HG03108 (cell line): ENCODE measurements at regions not wholly inside any gene's neighbourhood (a gene's known extent, or its start where the extent isn't known, plus 50 kb on each side); places are given as distances from the start of the nearest gene placed in this dataset.
"Not testable (repeated sequence)": the region's sequence is repeated elsewhere in the genome, so short reads cannot be mapped to it uniquely, and the experiment has no call there.

Source experiments
- ATAC-seq: cut with Tn5 transposase; IDR thresholded peaks from one replicate; pipeline ENCODE4 v1.9.1; 2021; ENCODE audit warnings: moderate library complexity; ENCODE audit not compliant: unreplicated experiment

- no peak for ATAC-seq
These were observed 50.8 kb upstream of the CPOX start for GRCh38 chr3:98644168-98644567.

DNA sequence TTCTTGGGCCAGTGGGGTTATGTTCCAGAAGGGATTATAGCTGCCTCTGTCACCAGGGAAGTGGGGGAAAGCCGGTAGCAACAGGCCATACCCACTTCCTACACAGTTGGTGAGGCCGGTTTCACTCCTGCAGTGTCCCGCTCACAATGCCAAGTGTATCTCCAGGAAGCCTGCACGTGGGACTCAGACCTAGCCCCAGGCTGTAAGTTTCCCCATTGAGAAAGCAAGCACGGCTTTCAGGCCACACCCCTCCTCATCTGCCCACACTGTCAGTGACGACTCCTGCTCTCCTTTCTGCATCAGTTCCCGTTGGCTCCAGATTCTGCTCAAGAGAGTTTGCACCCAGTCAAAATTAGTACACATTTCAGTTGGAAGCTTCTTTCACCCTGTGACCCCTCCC, 51.6 kb upstream of the CPOX start:
- no peak for ATAC-seq

- no peak for ATAC-seq
These were observed 53.3 kb upstream of the CPOX start for GRCh38 chr3:98646680-98647079.

DNA sequence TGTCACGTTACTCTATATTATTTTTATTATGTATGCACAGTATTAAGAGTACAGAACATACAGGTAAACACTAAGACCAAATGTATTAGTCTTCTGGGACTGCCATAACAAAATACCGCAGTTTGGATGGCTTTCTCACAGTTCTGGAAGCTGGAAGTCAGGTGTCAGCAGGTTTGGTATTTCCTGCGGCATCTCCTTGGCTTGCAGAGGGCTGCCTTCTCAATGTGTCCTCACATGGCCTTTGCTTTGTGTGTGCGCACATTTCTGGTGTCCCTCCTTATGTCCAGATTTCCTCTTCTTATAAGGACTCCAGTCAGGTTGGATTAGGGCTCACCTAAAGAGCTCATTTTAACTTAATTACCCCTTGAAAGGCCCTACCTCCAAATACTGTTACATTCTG, 53.8 kb upstream of the CPOX start:
- ATAC-seq: no peak

DNA sequence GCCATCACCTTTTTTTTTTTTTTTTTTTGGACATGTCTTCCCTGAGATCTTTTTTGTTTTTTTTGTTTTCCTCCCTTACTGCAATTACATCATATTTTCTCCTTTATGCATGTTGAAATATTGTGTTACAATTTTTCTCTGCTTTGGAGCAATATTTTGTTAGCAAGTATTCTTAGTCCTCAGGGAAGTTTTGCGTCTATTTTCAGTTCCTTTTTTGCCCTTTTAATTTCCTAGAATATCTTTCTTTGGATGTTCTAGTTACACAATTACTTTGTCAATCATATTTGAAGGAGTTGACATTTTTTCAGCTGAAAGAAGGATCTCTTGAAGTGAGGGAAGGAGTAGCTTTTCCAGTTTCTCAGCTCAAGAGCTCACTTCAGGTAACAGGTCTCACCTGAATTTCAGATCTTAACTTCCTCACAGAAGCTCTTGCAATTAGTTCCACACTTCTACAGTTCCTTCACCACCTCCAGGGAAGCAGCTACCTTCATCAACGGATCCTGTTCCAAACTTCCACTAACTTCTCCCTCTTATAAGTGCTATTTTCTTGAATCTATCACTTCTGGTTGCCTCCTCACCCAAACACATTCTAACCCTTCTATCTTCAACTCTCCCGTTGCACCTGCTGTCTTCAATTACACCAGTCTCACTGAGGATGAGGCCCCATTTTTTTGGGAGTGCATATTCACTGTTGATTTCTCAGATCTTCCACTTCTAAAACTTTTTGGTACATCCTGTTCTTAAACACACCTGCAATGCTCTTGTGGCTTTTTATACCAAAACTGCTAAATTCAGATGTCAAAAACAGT, 57.8 kb upstream of the CPOX start:
- no peak for ATAC-seq

GRCh38 chr3:98651780-98652077, 58.3 kb upstream of the CPOX start:
- ATAC-seq: no peak

GRCh38 chr3:98655666-98656065, 62.3 kb upstream of the CPOX start:
- ATAC-seq: no peak

DNA sequence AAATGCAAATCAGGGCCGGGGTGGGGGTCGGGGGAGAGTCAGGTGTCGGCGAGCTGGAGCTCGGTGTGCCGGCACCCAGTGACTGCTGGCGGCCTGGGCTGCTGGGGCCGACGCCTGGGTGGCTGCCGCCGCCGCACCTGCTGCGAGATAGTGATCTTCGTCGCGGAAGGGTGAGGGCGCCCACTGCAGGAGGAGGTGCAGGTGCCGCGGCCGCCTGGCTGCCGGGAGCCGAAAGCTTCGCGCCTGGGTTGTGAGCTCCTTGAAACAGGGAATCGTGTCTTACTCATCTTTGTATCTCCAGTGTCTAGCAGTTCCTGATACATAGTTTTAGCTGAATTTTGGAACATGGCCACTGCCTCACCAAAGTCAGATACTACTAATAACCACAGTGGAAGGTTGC, 64.0 kb upstream of the CPOX start:
- peak; percentile 95 for ATAC-seq

- ATAC-seq: no peak
These were observed 69.3 kb upstream of the CPOX start for GRCh38 chr3:98662699-98663098.

DNA sequence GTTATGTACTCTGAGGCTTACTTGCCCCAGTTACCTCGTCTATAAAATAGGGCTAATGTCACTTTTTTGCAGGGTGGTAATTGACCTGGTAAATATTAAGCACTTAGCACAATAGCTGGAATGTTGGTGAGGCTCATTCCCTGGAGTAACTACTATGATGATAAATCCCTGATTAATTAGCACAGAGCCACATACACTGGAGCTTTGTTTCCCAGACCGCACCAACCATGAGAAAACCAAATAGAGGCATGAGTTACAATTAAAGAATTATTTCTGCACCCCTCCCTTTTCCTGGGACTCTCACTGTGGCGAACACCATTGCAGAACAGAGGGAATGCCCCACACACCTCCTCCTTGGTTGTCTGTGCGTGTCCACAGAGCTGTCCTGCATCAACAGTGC, 76.6 kb upstream of the CPOX start:
- ATAC-seq: no peak

DNA sequence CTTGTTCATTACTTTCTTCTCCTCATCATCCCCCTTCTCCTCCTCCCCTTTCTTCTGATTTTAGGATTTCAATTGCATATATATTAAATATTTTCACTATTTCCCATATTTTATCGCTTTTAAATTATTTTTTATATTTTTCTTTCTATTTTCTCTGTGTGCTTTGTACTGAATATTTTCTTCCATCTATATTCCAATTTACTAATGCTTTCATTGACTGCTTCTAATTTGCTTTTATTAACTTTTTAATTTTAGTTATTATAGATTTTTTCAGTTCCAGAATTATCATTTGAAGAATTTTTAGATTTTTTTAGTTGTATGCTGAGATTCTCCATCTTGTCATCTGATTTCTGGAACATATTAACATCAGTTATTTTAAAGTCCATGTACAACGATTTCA, 83.2 kb upstream of the ST3GAL6 start:
- no peak for ATAC-seq

DNA sequence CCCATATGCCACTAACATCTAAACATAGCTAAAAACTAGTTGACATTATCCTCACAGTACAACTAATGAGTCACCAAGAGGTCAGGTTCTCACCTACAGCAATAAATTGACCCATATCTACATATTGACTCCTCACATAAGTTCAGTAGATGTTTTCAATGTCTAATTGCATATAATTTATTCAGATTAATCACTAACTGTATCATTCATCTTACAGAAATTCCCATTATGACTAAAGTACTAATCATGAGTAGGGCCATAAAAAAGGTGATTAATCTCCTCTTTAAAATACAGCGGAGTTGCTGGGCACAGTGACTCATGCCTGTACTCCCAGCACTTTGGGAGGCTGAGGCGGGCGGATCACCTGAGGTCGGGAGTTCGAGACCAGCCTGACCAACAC, 82.4 kb upstream of the ST3GAL6 start:
- ATAC-seq: no peak

GRCh38 chr3:98681486-98681885, 81.7 kb upstream of the ST3GAL6 start:
- ATAC-seq: no peak

DNA sequence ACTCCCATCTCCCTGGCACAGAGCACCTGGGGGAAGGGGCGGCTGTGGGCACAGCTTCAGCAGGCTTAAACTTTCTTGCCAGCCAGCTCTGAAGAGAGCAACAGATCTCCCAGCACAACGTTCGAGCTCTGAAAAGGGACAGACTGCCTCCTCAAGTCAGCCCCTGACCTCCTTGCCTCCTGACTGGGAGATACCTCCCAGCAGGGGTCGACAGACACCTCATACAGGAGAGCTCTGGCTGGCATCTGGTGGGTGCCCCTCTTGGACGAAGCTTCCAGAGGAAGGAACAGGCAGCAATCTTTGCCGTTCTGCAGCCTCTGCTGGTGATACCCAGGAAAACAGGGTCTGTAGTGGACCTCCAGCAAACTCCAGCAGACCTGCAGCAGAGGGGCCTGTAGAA, 80.7 kb upstream of the ST3GAL6 start:
- not testable (repeated sequence) for ATAC-seq

- ATAC-seq: no peak
These were observed 74.8 kb upstream of the ST3GAL6 start for GRCh38 chr3:98688363-98688762.

DNA sequence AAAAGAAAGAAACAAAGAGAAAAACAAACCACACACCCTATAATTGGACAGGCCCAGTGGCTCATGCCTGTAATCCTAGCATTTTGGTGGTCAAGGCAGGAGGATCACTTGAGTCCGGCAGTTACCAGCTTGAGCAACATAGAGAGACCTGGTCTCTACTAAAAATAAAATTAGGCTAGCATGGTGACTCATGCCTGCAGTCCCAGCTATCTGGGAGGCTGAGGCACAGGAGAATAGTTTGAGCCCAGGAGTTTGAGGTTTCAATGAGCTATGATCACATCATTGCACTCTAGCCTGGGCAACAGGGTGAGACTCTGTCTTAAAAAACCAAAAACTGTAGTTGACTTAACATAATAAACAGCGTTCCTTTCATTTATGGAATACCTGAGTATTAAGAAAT, 72.3 kb upstream of the ST3GAL6 start:
- ATAC-seq: no peak

GRCh38 chr3:98691897-98692296, 71.2 kb upstream of the ST3GAL6 start:
- ATAC-seq: no peak

- no peak for ATAC-seq
These were observed 70.2 kb upstream of the ST3GAL6 start for GRCh38 chr3:98692787-98693473.

DNA sequence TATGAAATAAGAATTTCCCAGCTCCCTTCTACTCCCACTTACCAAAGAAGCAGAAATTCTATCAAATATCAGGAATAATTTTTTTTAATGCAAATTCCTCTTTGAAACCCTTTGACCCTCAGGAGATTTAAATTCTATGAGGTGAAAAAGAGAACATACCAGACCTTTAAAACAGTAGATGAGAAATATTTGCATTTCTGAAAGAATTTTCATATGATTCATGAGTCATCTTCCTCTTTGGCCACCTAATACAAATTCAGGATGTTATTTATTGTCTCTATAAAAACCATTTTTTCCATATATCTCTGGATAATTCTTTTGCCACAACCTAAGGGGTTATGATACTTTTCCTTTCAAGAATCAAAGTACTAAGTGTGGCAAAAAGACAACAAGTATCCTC, 67.3 kb upstream of the ST3GAL6 start:
- no peak for ATAC-seq

GRCh38 chr3:98696296-98696695, 66.8 kb upstream of the ST3GAL6 start:
- ATAC-seq: not testable (repeated sequence)

DNA sequence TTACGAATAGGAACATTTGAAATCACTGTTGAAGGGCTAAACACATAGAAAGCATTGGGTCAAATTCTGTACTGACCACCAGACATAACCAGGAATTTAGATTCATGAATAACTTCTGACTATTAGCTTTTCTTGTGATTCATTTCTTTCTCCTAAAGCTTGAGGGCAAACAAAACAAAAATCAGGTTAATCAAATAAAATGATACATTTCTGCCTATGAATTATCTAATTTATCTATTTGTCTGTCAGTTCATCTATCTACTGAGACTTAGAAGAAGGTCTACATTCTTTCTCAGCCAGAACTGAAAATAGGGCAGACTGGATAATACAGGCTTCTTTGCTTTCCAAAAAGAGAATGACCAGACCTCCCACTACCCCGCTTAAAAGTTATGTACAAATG, 65.9 kb upstream of the ST3GAL6 start:
- ATAC-seq: no peak

DNA sequence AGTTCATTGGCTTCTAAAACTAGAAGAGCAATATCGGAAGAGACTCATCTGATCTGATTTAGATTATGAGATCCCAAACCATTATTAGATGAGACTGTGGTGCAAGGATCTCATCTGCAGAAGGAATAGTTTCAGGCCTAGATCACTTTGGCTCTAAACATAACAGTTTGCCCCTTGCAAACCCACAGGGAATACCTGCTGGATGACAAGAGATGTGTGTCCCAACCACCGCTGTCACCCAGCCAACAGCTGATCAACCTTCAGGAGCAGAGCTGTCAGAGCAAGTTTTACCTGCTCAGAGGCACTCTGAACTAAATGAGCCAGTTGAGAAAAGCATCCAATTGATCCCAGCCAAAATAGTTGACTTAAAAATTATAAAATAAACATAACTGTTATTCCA, 64.0 kb upstream of the ST3GAL6 start:
- ATAC-seq: no peak
